Nephron (organoid): ENCODE measurements at regions not wholly inside any gene's neighbourhood (a gene's known extent, or its start where the extent isn't known, plus 50 kb on each side); places are given as distances from the start of the nearest gene placed in this dataset.

ENCODE experiments used
- H3K27ac Mint-ChIP-seq, 3 experiments: 2 replicates each; pipeline ENCODE4 v1.8.0; 2020; ENCODE audit warnings: mixed read lengths in 3 of 3, mild to moderate bottlenecking in 2 of 3, moderate library complexity in 1 of 3
- H3K27me3 Mint-ChIP-seq: 2 replicates; pipeline ENCODE4 v1.8.0; 2021; ENCODE audit warnings: low read depth, mild to moderate bottlenecking, moderate library complexity, mixed read lengths
- H3K36me3 Mint-ChIP-seq: 2 replicates; pipeline ENCODE4 v1.8.0; 2020; ENCODE audit warnings: low read depth, mixed read lengths
- H3K4me1 Mint-ChIP-seq: 2 replicates; pipeline ENCODE4 v1.8.0; 2020; ENCODE audit warnings: mixed read lengths
- H3K4me3 Mint-ChIP-seq, 3 experiments: 2 replicates each; pipeline ENCODE4 v1.8.0; 2020; ENCODE audit warnings: mild to moderate bottlenecking in 3 of 3, mixed read lengths in 3 of 3, moderate library complexity in 2 of 3
- H3K9me3 Mint-ChIP-seq: 2 replicates; pipeline ENCODE4 v1.8.0; 2020; ENCODE audit warnings: mixed read lengths
- CTCF ChIP-seq, 3 experiments: fragments of 200-600 bp; sonication (generic); IDR thresholded peaks; one replicate each; pipeline ENCODE4 v1.5.0; 2021; ENCODE audit warnings: antibody characterized with exemption in 3 of 3; ENCODE audit not compliant: unreplicated experiment in 3 of 3

- no peaks in the 10 kb centered on the region for H3K9me3 Mint-ChIP-seq
- no peak overlapping the region for H3K27ac Mint-ChIP-seq
- no peaks in the 10 kb centered on the region for H3K27me3 Mint-ChIP-seq
- no peak overlapping the region for H3K4me3 Mint-ChIP-seq
- TF ChIP-seq CTCF (IDR thresholded peaks at IDR 0.05; ENCODE audit: unreplicated experiment in 3 of 3), result no peak
- no peaks in the 10 kb centered on the region for H3K4me1 Mint-ChIP-seq
- H3K36me3 Mint-ChIP-seq, result no peaks in the 10 kb centered on the region
Measured at GRCh38 chr17:27400991-27401390, 55.3 kb upstream of the KSR1 start.

GRCh38 chr17:27402943-27403342, 53.3 kb upstream of the KSR1 start:
- no peak for TF ChIP-seq CTCF (IDR thresholded peaks at IDR 0.05; ENCODE audit: unreplicated experiment in 3 of 3)
- Mint-ChIP-seq H3K9me3 (no peaks in the 10 kb centered on the region), H3K4me1 (peaks cover under 1% of the 10 kb centered on the region), H3K27me3 (no peaks in the 10 kb centered on the region), H3K27ac (no peak overlapping the region), H3K4me3 (no peak overlapping the region), H3K36me3 (no peaks in the 10 kb centered on the region)

DNA sequence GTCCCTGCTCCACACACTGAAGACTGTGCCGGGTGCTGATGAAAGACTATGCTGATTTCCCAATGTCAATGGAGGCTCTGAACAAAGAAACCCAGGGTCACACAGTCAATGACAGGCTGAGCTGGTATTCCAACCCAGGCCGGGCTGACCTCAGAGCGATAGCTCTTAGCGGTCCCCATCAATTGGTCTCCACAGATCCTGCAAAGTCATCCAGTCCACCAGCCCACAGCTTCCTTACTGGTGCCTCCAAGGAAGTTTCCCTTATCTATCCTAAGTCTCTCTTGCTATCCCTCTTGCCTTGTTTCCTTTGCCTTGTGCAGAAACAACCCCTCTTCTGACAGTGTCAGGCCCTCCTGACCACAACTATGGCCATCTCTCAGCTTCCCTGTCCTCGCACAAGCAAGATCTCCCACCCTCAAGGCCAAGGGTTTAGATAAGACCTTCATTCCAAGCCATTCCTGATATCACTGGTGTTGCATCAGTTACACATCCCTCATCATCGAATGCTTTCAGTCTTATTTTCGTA, 52.7 kb upstream of the KSR1 start:
- H3K4me1 Mint-ChIP-seq, result peaks cover 6% of the 10 kb centered on the region
- H3K4me3 Mint-ChIP-seq, result no peak overlapping the region
- TF ChIP-seq CTCF (IDR thresholded peaks at IDR 0.05; ENCODE audit: unreplicated experiment in 3 of 3), result no peak
- no peaks in the 10 kb centered on the region for H3K36me3 Mint-ChIP-seq
- H3K9me3 Mint-ChIP-seq, result no peaks in the 10 kb centered on the region
- no peaks in the 10 kb centered on the region for H3K27me3 Mint-ChIP-seq
- H3K27ac Mint-ChIP-seq, result no peak overlapping the region

DNA sequence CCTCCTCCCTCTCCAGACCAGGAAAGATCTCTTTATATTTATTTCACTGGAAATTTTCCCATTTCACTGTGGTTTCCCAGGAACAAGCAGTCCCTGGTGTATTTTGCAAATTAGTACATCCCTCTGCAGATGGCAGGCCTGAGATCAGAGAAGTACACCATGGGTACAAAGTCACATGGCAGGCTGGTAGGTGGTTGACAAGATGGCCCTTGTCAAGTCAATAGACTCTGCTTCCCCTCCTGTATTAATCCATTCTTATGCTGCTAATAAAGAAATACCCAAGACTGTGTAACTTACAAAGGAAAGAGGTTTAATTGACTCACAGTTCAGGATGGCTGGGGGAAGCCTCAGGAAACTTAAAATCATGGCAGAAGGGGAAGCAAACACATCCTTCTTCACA, 51.6 kb upstream of the KSR1 start:
- Mint-ChIP-seq H3K36me3 (no peaks in the 10 kb centered on the region), H3K9me3 (no peaks in the 10 kb centered on the region), H3K27me3 (peaks cover 5% of the 10 kb centered on the region), H3K4me3 (no peak overlapping the region), H3K27ac (no peak overlapping the region), H3K4me1 (peaks cover 16% of the 10 kb centered on the region)
- no peak for TF ChIP-seq CTCF (IDR thresholded peaks at IDR 0.05; ENCODE audit: unreplicated experiment in 3 of 3)
